ENCODE measurements at regions not wholly inside any gene's neighbourhood (a gene's known extent, or its start where the extent isn't known, plus 50 kb on each side); places are given as distances from the start of the nearest gene placed in this dataset.

DNA sequence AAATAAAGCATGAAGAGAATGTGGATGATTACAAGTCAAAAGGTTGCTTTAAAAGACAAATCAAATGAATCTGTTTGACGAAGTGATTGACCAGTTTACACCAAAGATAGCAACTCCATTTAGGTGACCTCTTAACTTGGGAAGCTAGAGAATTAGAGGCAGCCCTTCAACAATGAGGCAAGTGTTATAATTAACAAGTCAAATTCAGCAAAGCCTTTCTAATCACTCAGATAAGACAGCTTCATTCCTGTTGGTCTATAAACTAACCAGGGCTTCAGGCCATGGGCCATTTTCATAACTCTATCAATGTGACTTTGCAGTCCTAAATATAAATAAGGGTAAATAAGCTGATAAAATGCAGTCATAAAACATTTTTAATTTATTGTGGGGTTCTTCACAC lies 712.2 kb upstream of the SEMA6A start:
- Histone ChIP-seq H3K9me3 (no peaks in the 10 kb centered on the region), H3K36me3 (no peaks in the 10 kb centered on the region), H3K4me1 (ENCODE audit: control insufficient read depth in 1 of 2, low read depth in 2 of 2) (no peaks in the 10 kb centered on the region), H3K27me3 (replicated peaks; ENCODE audit: insufficient read depth) (no peaks in the 10 kb centered on the region), H3K27ac (no peak overlapping the region), H3K4me3 (no peak overlapping the region)
- TF ChIP-seq, protein P1, sequence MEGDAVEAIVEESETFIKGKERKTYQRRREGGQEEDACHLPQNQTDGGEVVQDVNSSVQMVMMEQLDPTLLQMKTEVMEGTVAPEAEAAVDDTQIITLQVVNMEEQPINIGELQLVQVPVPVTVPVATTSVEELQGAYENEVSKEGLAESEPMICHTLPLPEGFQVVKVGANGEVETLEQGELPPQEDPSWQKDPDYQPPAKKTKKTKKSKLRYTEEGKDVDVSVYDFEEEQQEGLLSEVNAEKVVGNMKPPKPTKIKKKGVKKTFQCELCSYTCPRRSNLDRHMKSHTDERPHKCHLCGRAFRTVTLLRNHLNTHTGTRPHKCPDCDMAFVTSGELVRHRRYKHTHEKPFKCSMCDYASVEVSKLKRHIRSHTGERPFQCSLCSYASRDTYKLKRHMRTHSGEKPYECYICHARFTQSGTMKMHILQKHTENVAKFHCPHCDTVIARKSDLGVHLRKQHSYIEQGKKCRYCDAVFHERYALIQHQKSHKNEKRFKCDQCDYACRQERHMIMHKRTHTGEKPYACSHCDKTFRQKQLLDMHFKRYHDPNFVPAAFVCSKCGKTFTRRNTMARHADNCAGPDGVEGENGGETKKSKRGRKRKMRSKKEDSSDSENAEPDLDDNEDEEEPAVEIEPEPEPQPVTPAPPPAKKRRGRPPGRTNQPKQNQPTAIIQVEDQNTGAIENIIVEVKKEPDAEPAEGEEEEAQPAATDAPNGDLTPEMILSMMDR (IDR thresholded peaks at IDR 0.05) = no peak
- DNase-seq (ENCODE audit: low spot score) (no peak), ATAC-seq (ENCODE audit: insufficient number of reproducible peaks, low FRiP score, low read depth) (no peak)

DNA sequence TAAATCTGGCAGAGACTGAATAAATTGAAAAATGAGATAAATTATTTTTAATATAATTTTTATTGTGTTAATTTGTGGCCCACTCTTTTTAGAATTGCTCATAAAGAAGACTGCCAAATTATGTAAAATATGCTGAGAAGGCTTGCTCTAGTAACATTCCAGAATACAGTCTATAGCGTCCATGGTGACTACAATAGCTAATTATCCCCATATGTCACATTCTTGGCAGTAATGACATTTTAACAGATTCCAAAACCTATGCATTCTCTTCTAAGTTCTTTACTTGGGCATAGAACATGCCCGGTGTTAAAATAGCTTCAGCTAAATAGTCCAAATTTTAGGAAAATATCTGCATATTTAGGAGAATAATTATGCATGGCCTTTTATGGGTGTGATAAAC lies 697.0 kb upstream of the SEMA6A start:
- Histone ChIP-seq H3K36me3 (no peaks in the 10 kb centered on the region), H3K27me3 (replicated peaks; ENCODE audit: insufficient read depth) (no peaks in the 10 kb centered on the region), H3K4me3 (no peak overlapping the region), H3K4me1 (ENCODE audit: control insufficient read depth in 1 of 2, low read depth in 2 of 2) (no peaks in the 10 kb centered on the region), H3K27ac (no peak overlapping the region), H3K9me3 (no peaks in the 10 kb centered on the region)
- TF ChIP-seq, protein P1 (IDR thresholded peaks at IDR 0.05) = no peak
- DNase-seq (ENCODE audit: low spot score) (no peak), ATAC-seq (ENCODE audit: insufficient number of reproducible peaks, low FRiP score, low read depth) (no peak)

DNA sequence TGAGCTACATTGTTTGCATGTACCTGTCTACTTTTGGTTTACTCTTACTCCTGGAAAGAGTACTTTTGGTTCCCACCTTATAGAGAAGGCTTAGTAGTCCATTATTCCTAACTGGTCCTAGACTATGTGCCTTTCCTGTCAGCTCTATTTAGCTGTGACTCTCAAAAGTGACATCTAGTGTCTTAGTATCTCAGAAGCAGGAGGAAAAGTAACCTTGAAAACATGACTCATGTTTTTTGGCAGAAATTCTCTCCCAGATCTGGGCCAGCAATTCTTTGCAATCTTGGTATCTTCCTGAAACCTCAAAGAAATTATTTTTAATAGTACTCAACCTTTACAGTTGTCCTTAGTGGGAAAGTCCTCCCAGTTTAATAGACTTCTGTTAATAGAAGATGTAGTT lies 691.7 kb upstream of the SEMA6A start:
- ATAC-seq (ENCODE audit: insufficient number of reproducible peaks, low FRiP score, low read depth) = no peak
- TF ChIP-seq, protein P1 (IDR thresholded peaks at IDR 0.05) = no peak
- Histone ChIP-seq H3K9me3 (no peaks in the 10 kb centered on the region), H3K36me3 (no peaks in the 10 kb centered on the region), H3K27ac (no peak overlapping the region), H3K27me3 (replicated peaks; ENCODE audit: insufficient read depth) (no peaks in the 10 kb centered on the region), H3K4me1 (ENCODE audit: control insufficient read depth in 1 of 2, low read depth in 2 of 2) (no peaks in the 10 kb centered on the region), H3K4me3 (no peak overlapping the region)
- no peak for DNase-seq (ENCODE audit: low spot score)

DNA sequence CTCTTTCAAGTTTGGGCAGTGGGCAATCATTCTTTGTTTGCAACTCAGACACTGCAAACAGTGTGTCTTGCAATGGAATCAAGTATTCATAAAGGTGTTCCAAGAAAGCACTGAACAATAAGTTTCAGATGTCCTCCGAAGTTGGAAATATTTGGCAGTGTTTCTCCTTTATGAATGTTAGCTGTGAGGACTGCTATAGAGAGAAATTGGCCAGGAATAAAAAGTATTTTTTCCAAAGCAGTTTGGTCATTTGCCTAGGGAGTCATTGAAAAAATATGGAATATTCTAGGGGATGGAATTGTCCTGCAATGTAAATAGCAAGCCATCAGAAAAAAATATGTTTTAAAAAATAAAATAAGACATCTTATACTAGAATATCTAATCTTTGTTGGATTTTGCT lies 688.6 kb upstream of the SEMA6A start:
- DNase-seq (ENCODE audit: low spot score) (no peak), ATAC-seq (ENCODE audit: insufficient number of reproducible peaks, low FRiP score, low read depth) (no peak)
- TF ChIP-seq, protein P1 (IDR thresholded peaks at IDR 0.05) = no peak
- Histone ChIP-seq H3K9me3 (no peaks in the 10 kb centered on the region), H3K27ac (no peak overlapping the region), H3K27me3 (replicated peaks; ENCODE audit: insufficient read depth) (no peaks in the 10 kb centered on the region), H3K4me1 (ENCODE audit: control insufficient read depth in 1 of 2, low read depth in 2 of 2) (no peaks in the 10 kb centered on the region), H3K4me3 (no peak overlapping the region), H3K36me3 (no peaks in the 10 kb centered on the region)

DNA sequence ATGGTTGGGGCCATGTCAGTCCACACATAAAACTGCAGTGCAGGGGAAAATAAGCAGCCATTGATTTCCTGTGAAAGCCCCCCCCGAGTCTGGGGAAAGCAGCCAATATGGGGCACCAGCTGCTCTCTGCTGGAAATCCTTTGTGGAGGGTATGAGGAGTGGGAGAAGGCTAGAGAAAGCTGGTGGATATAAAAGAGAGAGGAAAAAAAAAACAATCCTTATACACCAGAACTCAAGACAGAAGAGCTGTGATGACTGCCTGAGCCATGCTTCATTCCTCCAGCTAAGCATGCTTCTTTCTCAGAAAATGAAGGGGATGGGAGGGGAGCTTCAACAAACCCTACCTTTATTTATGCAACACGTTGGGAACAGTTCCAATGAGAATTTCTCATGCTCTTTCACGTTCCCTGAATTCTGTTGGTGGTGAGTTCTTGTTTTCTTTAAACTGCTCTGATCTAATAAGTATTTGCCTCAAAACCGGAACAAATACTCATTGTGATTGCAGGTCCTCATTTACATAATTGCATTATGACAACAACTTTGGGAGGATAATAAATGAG lies 688.0 kb upstream of the SEMA6A start:
- TF ChIP-seq, protein P1 (IDR thresholded peaks at IDR 0.05) = no peak
- Histone ChIP-seq H3K27me3 (replicated peaks; ENCODE audit: insufficient read depth) (no peaks in the 10 kb centered on the region), H3K4me1 (ENCODE audit: control insufficient read depth in 1 of 2, low read depth in 2 of 2) (no peaks in the 10 kb centered on the region), H3K36me3 (no peaks in the 10 kb centered on the region), H3K27ac (no peak overlapping the region), H3K9me3 (no peaks in the 10 kb centered on the region), H3K4me3 (no peak overlapping the region)
- ATAC-seq (ENCODE audit: insufficient number of reproducible peaks, low FRiP score, low read depth) (no peak), DNase-seq (ENCODE audit: low spot score) (no peak)

All from thoracic aorta (tissue), 2 donors.